Neural cell (in vitro differentiated cells): ENCODE measurements at regions not wholly inside any gene's neighbourhood (a gene's known extent, or its start where the extent isn't known, plus 50 kb on each side); places are given as distances from the start of the nearest gene placed in this dataset.

Experiments
- H2AFZ ChIP-seq: fragments of 200-600, 300-800 bp; sonication (generic), shearing (Covaris generic); 2 replicates; pipeline ENCODE4 v1.6.0; 2014; ENCODE audit warnings: low read depth, mild to moderate bottlenecking, antibody characterized with exemption, low read length, moderate library complexity
- H3F3A ChIP-seq: fragments of 200-600 bp; shearing (Covaris generic); 2 replicates; pipeline ENCODE4 v1.6.1; 2016; ENCODE audit warnings: mild to moderate bottlenecking, moderate library complexity, mixed read lengths, antibody characterized with exemption, low read length; ENCODE audit not compliant: insufficient read depth, poor library complexity, severe bottlenecking
- H3K27ac ChIP-seq: fragments of 200-600, 300-800 bp; sonication (generic), shearing (Covaris generic); 2 replicates; pipeline ENCODE4 v1.5.1; 2014; ENCODE audit warnings: mild to moderate bottlenecking, low read length, moderate library complexity
- H3K27me3 ChIP-seq: fragments of 300-800, 200-600 bp; sonication (generic), shearing (Covaris generic); 2 replicates; pipeline ENCODE4 v1.6.0; 2014; ENCODE audit warnings: mild to moderate bottlenecking, low read depth, low read length, moderate library complexity; ENCODE audit not compliant: insufficient read depth
- H3K36me3 ChIP-seq: fragments of 300-800, 200-600 bp; sonication (generic), shearing (Covaris generic); 2 replicates; pipeline ENCODE4 v1.5.1; 2014; ENCODE audit warnings: mild to moderate bottlenecking, antibody characterized with exemption, low read length, moderate library complexity; ENCODE audit not compliant: insufficient read depth
- H3K4me2 ChIP-seq: fragments of 300-800, 200-600 bp; sonication (generic), shearing (Covaris generic); 2 replicates; pipeline ENCODE4 v1.6.0; 2014; ENCODE audit warnings: mild to moderate bottlenecking, low read length
- H3K4me3 ChIP-seq: fragments of 300-800, 200-600 bp; sonication (generic), shearing (Covaris generic); 2 replicates; pipeline ENCODE4 v1.5.1; 2014; ENCODE audit warnings: mild to moderate bottlenecking, low read length, moderate library complexity
- H3K79me2 ChIP-seq: fragments of 200-600 bp; shearing (Covaris generic); replicated peaks from 2 replicates; pipeline ENCODE4 v1.6.0; 2014; ENCODE audit warnings: mild to moderate bottlenecking, low read length, moderate library complexity; ENCODE audit not compliant: insufficient read depth
- H3K9ac ChIP-seq: fragments of 300-800, 200-600 bp; sonication (generic), shearing (Covaris generic); 2 replicates; pipeline ENCODE4 v1.6.1; 2016; ENCODE audit warnings: mild to moderate bottlenecking, low read length, mixed read lengths
- H3K9me2 ChIP-seq: fragments of 200-600 bp; shearing (Covaris generic); 2 replicates; pipeline ENCODE4 v1.6.1; 2016; ENCODE audit warnings: mild to moderate bottlenecking, low read length, mixed read lengths; ENCODE audit not compliant: insufficient read depth
- H3K9me3 ChIP-seq: fragments of 200-600, 300-800 bp; sonication (generic), shearing (Covaris generic); 2 replicates; pipeline ENCODE4 v1.6.1; 2016; ENCODE audit warnings: mild to moderate bottlenecking, mixed run types, low read length, moderate library complexity, mixed read lengths
- H4K20me1 ChIP-seq: fragments of 200-600 bp; shearing (Covaris generic); 2 replicates; pipeline ENCODE4 v1.6.1; 2016; ENCODE audit warnings: mild to moderate bottlenecking, mixed run types; ENCODE audit not compliant: insufficient read depth
- CTCF ChIP-seq: fragments of 450-650 bp; IDR thresholded peaks from 2 replicates; pipeline ENCODE4 v1.5.1; 2014; ENCODE audit warnings: antibody characterized with exemption, mild to moderate bottlenecking, moderate library complexity; ENCODE audit not compliant: poor library complexity, severe bottlenecking
- EP300 ChIP-seq: fragments of 450-650 bp; conservative IDR thresholded peaks from 2 replicates; pipeline ENCODE4 v1.6.1; 2014; ENCODE audit warnings: antibody characterized with exemption, mild to moderate bottlenecking, moderate library complexity; ENCODE audit not compliant: poor library complexity, severe bottlenecking
- EZH2 ChIP-seq: fragments of 200-600, 300-800 bp; shearing (Covaris generic), sonication (generic); IDR thresholded peaks from 2 replicates; pipeline ENCODE4 v1.6.1; 2014; ENCODE audit warnings: antibody characterized with exemption, low read length, borderline replicate concordance, mild to moderate bottlenecking; ENCODE audit not compliant: insufficient read depth, poor library complexity, severe bottlenecking
- POLR2AphosphoS5 ChIP-seq: IDR thresholded peaks from 2 replicates; pipeline ENCODE4 v1.6.1; 2012
- REST ChIP-seq: IDR thresholded peaks from 2 replicates; pipeline ENCODE4 v1.6.1; 2012; ENCODE audit warnings: borderline replicate concordance
- SMC3 ChIP-seq: fragments of 450-650 bp; conservative IDR thresholded peaks from 2 replicates; pipeline ENCODE4 v1.6.1; 2014; ENCODE audit warnings: antibody characterized with exemption, mild to moderate bottlenecking, moderate library complexity; ENCODE audit not compliant: poor library complexity
- TAF1 ChIP-seq: IDR thresholded peaks from 2 replicates; pipeline ENCODE4 v1.6.1; 2012; ENCODE audit warnings: low read depth

GRCh38 chr21:34221331-34222030 is 142.3 kb upstream of the KCNE2 start:
- H3K4me2 ChIP-seq, result no peak overlapping the region
- no peaks in the 10 kb centered on the region for H3K9me2 ChIP-seq
- H2AFZ ChIP-seq, result no peak overlapping the region
- H3K27me3 ChIP-seq, result no peaks in the 10 kb centered on the region
- H3K79me2 ChIP-seq, result no peaks in the 10 kb centered on the region
- H3K27ac ChIP-seq, result no peak overlapping the region
- H4K20me1 ChIP-seq, result no peaks in the 10 kb centered on the region
- H3K4me3 ChIP-seq, result no peak overlapping the region
- H3K9ac ChIP-seq, result no peak overlapping the region
- TF ChIP-seq EP300, result no peak
- no peak for TF ChIP-seq SMC3
- no peak for TF ChIP-seq CTCF
- TF ChIP-seq EZH2, result no peak
- TF ChIP-seq REST, result no peak
- H3K9me3 ChIP-seq, result no peaks in the 10 kb centered on the region
- no peaks in the 10 kb centered on the region for H3F3A ChIP-seq
- no peaks in the 10 kb centered on the region for H3K36me3 ChIP-seq

- no peaks in the 10 kb centered on the region for H3K9me2 ChIP-seq
- H3K27me3 ChIP-seq, result no peaks in the 10 kb centered on the region
- H3K9me3 ChIP-seq, result no peaks in the 10 kb centered on the region
- H3F3A ChIP-seq, result no peaks in the 10 kb centered on the region
- H2AFZ ChIP-seq, result no peak overlapping the region
- no peaks in the 10 kb centered on the region for H3K36me3 ChIP-seq
- H4K20me1 ChIP-seq, result no peaks in the 10 kb centered on the region
- no peak overlapping the region for H3K4me2 ChIP-seq
- no peak overlapping the region for H3K4me3 ChIP-seq
- H3K79me2 ChIP-seq, result no peaks in the 10 kb centered on the region
- no peak overlapping the region for H3K9ac ChIP-seq
- H3K27ac ChIP-seq, result no peak overlapping the region
- TF ChIP-seq TAF1 (no peak), EZH2 (no peak), SMC3 (no peak), REST (no peak), POLR2AphosphoS5 (no peak), CTCF (no peak)
Observed at GRCh38 chr21:34222031-34222335, 141.8 kb upstream of the KCNE2 start.
